Hypothalamus (tissue), 51 donors: ENCODE measurements at regions not wholly inside any gene's neighbourhood (a gene's known extent, or its start where the extent isn't known, plus 50 kb on each side); places are given as distances from the start of the nearest gene placed in this dataset.

Experiments
- DNase-seq, 51 donors: peaks; one replicate each; lab custom pipeline; 2025; lab: John Stamatoyannopoulos, UW

DNA sequence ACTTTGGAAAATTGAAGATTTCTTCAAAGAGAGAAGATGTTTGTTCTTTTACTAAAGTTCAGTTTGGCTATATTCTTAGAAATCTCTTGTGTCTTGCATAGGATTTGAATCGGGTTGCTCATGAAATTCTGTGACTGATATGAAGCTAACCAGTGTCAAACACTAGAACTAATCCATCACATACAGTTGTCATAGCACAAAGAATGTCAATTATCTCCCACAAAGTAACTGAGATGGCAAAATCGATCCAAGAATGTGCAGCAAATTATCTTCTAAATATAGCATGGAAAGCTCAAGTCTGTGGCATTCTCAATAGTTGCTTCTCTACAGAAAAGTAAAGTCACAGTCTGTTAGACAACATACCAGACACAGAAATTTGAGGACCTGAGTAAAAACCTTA, 768.1 kb upstream of the LRRN3 start:
- DNase-seq = no peak

- DNase-seq = no peak
Measured at GRCh38 chr7:110326966-110327365, 764.0 kb upstream of the LRRN3 start.

GRCh38 chr7:110336423-110336822, 754.5 kb upstream of the LRRN3 start:
- DNase-seq = no peak

DNA sequence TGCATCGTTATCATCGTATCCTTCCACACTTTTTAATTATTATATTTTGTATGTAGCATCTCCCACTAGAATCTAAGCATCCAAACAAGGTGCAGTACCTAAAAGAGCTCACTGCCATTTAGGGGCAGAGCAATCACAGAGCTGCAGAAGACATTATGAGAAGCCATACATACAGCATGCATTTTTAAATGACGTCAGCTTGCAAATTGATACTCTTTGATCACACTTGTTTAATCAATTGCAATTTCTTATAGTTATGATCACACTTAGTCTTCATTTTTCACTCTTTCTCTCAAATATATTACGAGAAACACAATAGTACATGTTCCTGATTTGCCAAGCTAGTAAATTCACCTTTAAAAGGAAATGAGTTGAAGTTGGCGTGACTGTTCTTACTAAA, 753.3 kb upstream of the LRRN3 start:
- DNase-seq = no peak

GRCh38 chr7:110347081-110347480, 743.8 kb upstream of the LRRN3 start:
- DNase-seq = no peak

DNA sequence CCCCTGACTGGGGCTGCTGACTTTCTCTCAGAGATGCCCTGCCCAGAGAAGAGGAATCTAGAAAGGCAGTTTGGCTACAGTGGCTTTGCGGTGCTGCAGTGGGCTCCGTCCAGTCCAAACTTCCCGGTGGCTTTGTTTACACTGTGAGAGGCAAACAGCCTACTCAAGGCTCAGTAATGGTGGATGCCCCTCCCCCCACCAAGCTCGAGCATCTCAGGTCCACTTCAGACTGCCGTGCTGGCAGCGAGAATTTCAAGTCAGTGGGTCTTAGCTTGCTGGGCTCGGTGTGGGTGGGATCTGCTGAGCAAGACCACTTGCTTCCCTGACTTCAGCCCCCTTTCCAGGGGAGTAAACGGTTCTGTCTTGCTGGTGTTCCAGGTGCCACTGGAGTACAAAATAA, 734.5 kb upstream of the LRRN3 start:
- no peak for DNase-seq

GRCh38 chr7:110358028-110358427, 732.9 kb upstream of the LRRN3 start:
- DNase-seq = no peak

DNA sequence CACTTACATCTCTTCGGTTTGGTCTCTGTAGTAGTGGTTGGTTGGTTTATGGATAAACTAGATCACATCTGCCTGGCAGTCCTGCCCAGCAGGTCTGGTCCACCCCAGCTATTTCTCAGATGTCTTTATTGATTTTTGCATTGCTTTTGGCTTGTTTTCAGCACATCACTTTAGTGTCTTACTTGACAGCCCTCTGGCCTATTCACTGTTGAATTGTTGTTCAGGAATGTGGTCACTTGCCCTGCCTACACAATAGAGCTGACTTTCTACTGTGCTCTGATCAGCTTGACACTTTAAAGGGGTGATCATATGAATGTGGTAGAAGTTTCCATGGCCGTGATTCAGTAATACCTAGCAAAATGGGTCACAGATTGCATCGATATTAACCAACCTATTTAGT, 719.2 kb upstream of the LRRN3 start:
- DNase-seq = no peak

DNA sequence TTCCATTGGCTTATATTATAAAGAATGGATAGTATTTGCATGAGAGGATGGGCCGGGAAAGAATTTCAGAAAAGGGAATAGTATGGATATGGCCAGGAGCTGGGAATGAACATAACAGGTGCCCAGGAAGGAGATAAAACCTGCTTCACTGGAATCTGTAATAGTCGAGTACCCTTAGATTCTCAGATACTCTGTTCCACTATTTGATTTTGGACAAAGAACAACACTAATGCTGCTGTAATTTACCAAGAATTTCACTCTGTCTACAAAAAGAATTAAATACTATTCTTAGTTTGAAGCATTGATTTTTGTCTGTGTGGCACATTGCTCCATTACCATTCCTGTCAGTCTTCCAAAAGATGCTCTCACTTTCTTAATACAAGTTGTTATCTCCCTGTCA, 718.2 kb upstream of the LRRN3 start:
- no peak for DNase-seq

DNA sequence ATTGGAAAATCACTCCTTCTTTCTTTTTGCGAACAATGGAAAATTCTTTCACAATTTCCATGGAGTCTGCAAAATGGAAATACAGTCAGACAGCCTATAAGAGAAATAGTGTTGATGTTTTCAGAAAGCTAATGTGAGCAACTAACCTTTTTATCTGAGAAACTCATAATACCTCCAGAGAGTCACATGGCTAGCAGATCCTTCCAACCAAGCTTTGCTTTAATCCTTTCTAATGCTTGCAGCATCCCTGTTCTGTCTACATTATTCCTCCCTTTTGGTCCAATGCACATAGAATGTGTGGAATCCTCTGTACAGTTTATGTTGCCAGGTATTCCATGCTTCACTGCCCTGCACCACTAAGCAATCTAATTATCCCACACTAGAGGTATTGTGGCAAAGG, 717.5 kb upstream of the LRRN3 start:
- no peak for DNase-seq

DNA sequence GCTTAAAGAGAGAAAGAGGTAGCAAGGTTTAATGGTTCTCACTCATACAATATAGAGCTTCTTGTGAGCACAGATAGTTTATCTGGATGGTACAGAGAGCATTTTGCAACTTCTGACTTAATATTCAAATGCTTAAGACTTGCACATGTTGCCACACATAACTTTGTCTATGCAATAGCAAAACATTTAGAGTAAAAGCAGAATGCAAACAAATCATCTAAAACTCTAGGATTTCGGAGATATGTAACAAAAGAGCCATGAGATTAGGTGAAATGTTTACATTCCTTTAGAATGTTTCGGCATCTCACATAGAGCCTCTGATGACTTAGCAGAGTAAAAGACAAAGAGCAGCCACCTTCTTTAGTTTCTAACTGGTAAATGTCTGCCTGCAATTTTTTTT, 717.1 kb upstream of the LRRN3 start:
- DNase-seq = no peak

- DNase-seq = no peak
Measured at GRCh38 chr7:110375068-110375467, 715.9 kb upstream of the LRRN3 start.

DNA sequence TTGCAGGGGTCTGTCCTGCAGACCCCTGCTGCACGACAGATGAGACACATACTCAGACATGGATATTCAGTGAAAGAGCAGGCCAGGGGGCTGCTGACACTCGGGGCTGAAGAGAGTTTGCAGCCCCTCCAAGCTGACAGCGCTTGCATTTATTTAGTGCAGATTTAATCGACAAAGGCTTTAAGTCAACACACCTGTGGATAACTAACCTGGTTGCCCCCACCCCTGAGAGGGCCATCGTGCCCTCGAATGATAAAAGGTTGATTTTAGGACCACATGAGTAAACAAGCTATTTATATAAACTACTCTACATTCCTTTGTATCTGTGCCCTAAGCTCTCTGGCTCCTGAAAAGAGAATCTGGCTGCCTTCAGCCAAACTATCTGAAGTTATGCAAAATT, 708.2 kb upstream of the LRRN3 start:
- DNase-seq = no peak

DNA sequence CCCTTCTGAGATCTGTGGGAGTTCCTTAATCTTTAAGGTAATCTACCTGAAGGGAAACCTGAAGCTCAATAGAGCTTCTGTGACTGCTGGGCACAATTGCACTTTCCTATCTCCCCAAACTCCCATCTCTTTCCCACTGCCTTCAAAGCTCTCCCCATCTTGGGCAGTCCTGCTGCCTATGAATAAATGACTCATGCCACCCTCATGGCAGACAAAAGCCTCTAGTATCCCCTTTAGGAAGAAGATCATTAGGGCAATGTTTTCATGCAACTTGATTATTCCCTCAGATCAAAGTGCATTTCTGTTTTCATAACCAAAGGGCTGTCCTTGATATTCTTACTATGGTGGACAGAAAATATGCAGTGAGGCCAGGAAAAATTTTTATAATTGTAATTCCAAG, 704.9 kb upstream of the LRRN3 start:
- no peak for DNase-seq

DNA sequence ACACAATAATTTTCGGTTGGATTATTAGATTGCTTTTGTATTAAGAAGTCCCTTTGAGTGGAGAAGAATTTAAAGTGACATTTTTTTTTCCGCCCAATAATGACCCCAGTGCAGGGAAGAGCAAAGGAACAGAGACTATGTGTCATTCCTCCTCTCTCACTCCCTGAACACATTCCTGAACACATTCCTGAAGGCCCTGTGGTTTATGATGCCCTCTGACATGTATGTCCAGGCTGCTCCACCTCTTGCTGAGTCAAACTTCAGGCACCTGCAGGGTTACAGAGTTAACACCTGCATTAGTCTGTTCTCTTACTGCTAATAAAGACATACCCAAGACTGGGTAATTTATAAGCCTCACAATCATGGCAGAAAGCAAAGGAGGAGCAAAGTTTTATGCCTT, 704.0 kb upstream of the LRRN3 start:
- DNase-seq = no peak

DNA sequence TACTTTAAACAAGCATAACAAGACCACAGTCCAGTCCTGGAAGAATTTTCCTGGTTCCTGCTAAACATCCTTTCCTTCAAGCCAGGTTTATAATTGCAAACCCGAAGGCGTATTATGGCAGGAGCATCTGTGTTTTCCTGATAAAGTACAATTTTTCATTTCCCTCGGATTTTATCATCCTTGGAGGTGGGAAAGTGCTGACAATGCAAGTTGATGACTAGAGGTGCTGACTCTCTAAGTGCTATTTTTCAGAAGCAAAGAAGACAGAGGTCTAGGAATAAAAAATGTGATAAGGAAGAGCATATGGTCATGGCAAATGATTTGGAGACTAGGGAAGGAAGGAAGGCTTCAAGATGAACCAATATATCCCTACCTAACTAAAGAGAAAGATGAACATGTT, 703.2 kb upstream of the LRRN3 start:
- no peak for DNase-seq

DNA sequence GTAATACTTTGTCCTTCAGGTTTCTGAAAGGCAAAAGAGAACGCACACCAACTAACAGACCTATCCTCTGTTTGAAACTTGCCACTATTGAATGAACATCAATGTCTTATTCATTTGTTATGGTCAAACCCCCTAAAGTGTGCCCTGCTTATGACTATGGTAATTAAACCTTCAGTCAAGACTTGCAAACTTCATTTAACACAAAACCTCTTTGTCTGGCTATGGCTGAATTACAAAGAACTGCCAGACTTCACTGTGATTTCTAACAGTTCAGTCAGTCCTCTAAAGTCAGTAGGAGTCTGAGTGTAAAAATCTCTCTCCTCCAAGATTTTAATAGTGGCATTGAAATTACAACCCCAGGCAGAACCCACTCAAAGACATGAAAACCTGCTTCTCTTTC, 702.5 kb upstream of the LRRN3 start:
- no peak for DNase-seq

DNA sequence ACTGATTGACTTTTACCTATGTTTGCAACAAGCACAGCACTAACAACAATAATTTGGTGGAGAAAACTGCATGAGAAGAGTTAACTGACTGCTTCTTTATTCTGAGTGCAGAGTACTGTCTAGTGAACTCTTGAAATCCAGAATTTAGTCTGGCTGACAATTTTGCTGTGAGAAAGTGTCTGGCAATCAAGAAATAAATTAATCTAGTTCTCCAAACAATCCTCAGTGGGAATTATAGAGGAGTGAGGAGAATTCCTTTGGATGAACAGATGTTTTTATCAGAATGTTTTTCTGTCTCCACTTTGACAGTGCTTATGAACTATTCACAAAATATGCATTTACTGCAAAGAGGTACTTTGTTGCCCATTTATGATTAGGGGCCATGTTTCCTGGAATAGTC, 694.9 kb upstream of the LRRN3 start:
- DNase-seq = no peak

GRCh38 chr7:110397927-110398660, 692.8 kb upstream of the LRRN3 start:
- DNase-seq = no peak

- no peak for DNase-seq
Measured at GRCh38 chr7:110399421-110399820, 691.5 kb upstream of the LRRN3 start.

DNA sequence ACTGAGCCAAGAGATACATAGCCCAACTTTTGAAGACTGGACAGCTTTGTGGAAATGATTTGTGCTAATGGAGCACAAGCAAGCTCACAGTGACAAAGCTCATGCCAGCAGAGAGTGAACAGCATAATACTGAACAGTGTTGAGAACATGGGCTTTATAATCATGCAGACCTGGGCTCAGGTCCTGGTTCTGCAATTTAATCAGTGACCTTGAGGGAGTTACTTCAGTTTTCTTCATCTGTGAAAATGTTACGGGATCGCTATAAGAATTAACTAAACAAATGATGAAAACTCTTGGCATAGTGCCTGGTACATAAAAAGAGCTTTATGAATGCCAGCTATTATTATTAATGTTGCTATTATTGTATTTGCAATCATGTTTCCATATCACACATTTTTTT, 690.5 kb upstream of the LRRN3 start:
- no peak for DNase-seq

DNA sequence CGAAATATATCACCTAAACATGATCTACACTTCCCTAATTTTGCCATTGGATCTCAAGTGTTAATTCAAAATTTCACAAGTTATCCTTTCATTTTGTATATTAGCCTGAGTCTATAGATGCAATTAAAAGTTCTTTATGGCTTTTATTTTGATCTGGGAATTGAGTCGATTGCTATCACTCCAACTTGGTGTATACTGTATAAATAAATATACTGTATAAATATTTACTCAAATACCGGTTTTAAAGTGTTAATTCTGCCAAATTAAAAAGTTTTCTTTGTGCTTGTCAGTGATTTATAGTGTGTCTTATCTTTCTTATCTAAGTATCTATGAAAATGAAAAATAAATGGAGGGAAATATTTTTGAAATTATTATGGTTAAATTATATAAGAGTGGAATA, 683.7 kb upstream of the LRRN3 start:
- no peak for DNase-seq

DNA sequence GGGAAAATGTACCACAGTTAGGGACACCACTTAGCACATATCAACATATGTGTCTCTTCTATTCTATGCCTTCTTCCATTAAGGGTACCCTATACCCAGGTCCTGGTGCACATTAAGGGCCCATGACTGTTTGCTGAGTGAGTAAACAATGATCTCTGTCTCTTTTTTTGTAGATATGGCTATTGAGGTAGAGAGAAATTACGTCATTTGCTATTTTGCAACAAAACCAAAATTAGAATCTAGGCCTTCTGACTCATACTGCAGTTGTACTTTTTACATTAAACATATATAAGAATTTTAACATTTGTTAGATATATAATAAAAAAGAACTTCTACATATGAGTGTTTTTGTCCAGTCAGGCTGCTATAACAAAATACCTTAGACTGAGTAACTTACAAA, 683.2 kb upstream of the LRRN3 start:
- no peak for DNase-seq
